GM12875 (cell line): ENCODE measurements at regions not wholly inside any gene's neighbourhood (a gene's known extent, or its start where the extent isn't known, plus 50 kb on each side); places are given as distances from the start of the nearest gene placed in this dataset.

Experiments
- H3K4me3 ChIP-seq: one replicate; pipeline ENCODE4 v1.5.1; 2011; ENCODE audit warnings: low read depth, low read length, control low read depth
- TF ChIP-seq, protein P1 (sequence below): IDR thresholded peaks from 2 replicates; pipeline ENCODE4 v1.5.1; 2011; ENCODE audit warnings: low read depth, mild to moderate bottlenecking, control low read depth, inconsistent platforms, low read length, moderate library complexity, borderline replicate concordance; ENCODE audit not compliant: insufficient read depth

DNA sequence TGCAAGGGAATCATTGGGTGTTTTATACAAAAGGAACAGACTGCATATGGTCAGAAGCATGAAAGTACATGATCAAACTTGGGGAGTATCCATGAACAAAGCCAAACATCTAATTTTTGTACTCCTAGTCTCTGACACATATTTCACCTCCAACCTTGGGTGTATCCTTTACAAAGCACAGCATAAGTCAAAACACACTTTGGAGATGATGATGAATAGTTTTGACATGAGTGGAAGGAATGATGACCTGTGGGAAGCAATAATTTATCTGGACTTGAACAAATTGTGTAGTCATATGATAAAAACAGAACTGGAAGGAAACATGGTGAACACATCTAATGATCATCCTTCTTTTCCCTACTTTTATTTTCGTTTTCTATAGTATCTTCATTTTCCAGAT is 108.7 kb upstream of the PLS3 start:
- TF ChIP-seq, protein P1, sequence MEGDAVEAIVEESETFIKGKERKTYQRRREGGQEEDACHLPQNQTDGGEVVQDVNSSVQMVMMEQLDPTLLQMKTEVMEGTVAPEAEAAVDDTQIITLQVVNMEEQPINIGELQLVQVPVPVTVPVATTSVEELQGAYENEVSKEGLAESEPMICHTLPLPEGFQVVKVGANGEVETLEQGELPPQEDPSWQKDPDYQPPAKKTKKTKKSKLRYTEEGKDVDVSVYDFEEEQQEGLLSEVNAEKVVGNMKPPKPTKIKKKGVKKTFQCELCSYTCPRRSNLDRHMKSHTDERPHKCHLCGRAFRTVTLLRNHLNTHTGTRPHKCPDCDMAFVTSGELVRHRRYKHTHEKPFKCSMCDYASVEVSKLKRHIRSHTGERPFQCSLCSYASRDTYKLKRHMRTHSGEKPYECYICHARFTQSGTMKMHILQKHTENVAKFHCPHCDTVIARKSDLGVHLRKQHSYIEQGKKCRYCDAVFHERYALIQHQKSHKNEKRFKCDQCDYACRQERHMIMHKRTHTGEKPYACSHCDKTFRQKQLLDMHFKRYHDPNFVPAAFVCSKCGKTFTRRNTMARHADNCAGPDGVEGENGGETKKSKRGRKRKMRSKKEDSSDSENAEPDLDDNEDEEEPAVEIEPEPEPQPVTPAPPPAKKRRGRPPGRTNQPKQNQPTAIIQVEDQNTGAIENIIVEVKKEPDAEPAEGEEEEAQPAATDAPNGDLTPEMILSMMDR = no peak
- no peak overlapping the region for H3K4me3 ChIP-seq

DNA sequence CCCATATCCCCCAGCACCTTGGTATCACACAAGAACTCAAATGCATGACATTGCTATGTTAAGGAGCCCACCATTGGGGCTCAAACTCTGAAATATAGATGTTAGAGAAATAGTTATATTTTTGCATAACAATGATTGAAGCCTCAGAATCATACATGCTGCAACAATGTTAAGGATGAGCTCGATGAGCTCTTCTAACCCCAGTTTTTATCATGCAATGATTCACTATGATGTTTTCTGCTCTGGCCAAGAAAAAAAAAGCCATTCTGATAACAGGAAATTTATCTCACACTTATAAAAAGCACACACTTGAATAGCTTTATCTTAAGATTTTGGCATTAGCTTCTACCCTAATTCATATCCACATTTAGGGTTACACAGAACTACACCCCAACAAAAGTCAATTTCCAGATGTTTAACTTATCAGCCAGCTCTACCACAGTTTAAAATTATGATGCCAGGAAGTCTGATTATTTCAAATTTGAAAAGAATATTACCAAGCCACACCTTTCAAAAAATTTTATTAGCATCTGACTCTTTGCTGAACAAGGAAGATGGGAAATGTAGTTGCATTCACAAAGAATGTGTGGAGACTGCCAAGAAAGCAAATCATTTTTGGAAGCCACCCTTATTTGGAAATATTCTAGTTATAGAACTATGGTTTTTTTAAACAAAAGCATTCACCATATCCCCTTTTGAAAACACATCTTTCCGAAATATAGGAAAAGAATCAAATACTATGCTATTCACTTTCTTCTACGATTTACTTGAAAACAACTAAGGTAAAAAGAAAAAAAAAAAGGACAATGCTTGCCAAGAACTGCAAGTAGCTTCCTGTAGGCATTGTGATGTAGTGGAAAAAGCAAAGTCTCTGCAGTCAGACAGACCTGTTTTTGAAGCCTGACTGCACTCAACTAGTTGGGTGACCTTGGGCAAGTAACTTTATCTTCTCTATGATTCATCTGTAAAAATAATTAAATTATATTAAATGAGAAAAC is 100.8 kb upstream of the PLS3 start:
- TF ChIP-seq, protein P1 = no peak
- no peak overlapping the region for H3K4me3 ChIP-seq

DNA sequence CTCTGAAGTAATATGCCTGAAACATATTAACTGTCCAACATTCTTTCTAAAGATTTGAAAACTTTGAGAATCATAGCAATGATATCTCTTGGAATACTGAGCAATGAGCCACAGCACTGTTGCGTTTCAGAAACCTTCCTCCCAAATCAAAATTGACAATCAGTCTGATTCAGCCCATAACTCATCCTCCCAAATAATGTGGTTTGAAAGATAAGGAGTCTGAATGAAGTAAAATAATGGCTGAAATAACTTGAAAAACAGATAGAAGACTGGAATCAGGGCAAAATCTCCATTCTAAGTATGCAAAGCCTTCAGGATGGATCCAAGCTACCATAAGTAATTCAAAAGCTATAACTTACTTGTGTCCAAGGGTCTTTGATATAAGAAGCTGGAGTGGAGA is 98.6 kb upstream of the PLS3 start:
- no peak overlapping the region for H3K4me3 ChIP-seq
- TF ChIP-seq, protein P1 = no peak

DNA sequence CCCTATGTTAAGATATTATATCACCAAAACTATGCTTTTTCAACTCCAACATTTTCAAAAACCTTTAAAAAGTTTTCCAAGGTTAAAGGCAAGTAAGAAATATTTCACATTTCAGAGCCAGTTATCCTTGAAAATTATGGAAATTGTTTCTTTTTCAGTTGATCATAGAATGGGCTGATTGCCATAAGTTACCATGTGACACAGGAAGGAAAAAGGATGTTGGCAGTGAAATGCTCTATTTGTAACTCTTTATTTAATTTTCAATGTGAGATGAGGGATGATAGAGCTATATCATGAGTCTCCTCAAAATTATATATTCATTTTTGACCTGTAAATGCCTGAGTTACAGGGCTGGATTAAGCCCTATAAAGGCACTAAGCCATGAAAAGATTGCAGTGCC is 93.0 kb upstream of the PLS3 start:
- TF ChIP-seq, protein P1 = no peak
- H3K4me3 ChIP-seq = no peak overlapping the region

DNA sequence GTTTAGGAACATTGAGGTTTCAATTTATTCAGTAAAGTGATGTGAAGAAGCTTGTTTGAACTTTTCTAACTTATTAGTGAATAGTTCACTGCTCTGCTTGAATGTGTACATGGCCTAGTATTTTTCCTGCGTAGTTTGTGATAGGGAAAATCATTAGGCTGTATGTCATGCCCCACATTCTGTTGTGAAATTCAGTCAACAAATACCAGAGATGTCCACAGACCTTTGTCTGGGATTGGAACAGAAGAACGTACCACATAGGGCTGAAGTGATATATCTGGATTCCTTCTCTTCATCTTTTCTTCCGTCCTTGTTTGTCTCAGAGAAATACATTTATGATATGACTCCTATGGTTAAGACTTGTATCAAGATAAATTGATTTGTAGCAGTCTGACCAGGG is 88.8 kb upstream of the PLS3 start:
- TF ChIP-seq, protein P1 = no peak
- H3K4me3 ChIP-seq = no peak overlapping the region

DNA sequence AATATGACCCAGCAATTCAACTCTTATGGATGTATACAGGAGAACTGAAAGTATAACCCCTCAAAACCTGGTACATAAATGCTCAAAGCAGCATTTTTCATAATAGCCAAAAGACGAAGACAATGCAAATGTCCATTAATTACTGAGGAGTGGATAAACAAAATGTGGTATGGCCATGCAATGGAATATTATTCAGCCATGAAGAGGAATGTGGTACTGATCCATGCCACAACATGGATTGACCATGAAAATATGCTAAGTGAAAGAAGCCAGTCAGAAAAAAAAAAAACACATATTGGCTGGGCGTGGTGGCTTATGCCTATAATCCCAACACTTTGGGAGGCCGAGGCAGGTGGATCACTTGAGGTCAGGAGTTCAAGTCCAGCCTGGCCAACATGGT is 74.5 kb upstream of the PLS3 start:
- TF ChIP-seq, protein P1 = no peak
- no peak overlapping the region for H3K4me3 ChIP-seq

DNA sequence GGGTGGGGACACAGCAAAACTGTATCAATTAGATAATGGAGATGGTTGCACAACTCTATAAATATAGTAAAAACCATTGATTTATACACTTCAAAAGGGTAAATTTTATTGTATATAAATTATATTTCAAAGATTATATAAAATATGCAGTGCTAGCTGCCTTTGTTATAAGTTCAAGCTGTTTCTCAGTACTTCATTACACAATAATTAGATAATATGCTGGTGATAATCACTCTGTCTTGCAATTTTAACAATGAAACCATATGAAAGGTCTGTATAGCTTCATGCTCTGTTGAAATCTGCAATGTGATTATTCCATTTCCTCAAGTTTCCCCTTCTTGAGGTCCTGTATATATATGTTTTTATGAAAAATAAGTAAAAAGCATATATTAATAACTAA is 73.4 kb upstream of the PLS3 start:
- no peak overlapping the region for H3K4me3 ChIP-seq
- TF ChIP-seq, protein P1 = no peak
